ENCODE measurements at regions not wholly inside any gene's neighbourhood (a gene's known extent, or its start where the extent isn't known, plus 50 kb on each side); places are given as distances from the start of the nearest gene placed in this dataset.

DNA sequence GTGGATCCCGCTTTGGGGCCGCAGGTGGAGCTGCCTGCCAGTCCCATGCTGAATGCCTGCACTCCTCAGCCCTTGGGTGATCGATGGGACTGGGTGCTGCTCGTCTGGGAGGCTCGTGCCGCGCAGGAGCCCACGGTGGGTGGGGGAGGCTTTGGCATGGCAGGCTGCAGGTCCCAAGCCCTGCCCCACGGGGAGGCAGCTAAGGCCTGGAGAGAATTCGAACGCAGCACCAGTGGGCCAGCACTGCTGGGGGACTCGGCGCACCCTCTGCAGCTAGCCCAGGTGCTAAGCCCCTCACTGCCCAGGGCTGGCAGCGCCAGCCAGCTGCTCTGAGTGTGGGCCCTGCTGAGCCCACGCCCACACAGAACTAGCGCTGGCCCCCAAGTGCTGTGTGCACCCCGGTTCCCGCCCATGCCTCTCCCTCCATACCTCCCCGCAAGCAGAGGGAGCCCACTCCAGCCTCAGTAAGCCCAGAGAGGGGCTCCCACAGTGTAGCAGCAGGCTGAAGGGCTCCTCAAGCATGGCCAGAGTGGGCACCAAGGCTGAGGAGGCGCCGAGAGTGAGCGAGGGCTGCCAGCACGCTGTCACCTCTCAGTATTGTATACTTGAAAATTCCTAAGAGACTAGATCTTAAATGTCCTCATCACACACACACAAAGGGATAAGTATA is 1654.2 kb upstream of the SLC39A10 start:
- TF ChIP-seq, protein P1, sequence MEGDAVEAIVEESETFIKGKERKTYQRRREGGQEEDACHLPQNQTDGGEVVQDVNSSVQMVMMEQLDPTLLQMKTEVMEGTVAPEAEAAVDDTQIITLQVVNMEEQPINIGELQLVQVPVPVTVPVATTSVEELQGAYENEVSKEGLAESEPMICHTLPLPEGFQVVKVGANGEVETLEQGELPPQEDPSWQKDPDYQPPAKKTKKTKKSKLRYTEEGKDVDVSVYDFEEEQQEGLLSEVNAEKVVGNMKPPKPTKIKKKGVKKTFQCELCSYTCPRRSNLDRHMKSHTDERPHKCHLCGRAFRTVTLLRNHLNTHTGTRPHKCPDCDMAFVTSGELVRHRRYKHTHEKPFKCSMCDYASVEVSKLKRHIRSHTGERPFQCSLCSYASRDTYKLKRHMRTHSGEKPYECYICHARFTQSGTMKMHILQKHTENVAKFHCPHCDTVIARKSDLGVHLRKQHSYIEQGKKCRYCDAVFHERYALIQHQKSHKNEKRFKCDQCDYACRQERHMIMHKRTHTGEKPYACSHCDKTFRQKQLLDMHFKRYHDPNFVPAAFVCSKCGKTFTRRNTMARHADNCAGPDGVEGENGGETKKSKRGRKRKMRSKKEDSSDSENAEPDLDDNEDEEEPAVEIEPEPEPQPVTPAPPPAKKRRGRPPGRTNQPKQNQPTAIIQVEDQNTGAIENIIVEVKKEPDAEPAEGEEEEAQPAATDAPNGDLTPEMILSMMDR (IDR thresholded peaks at IDR 0.05): no peak
- TF ChIP-seq POLR2A (IDR thresholded peaks at IDR 0.05): no peak

All from lower leg skin (tissue), 3 donors.